Erythroblast (primary cell): ENCODE measurements at regions not wholly inside any gene's neighbourhood (a gene's known extent, or its start where the extent isn't known, plus 50 kb on each side); places are given as distances from the start of the nearest gene placed in this dataset.
"Not testable (repeated sequence)": the region's sequence is repeated elsewhere in the genome, so short reads cannot be mapped to it uniquely, and the experiment has no call there.

ENCODE experiments used
- DNase-seq, 2 experiments: peaks; one replicate each; lab custom pipeline; 2025; lab: John Stamatoyannopoulos, UW
- GATA1 ChIP-seq: IDR thresholded peaks from 2 replicates; pipeline ENCODE4 v1.6.1; 2011; ENCODE audit warnings: low read depth, mild to moderate bottlenecking, control low read depth, low read length, moderate library complexity
- POLR2A ChIP-seq: IDR thresholded peaks from 2 replicates; pipeline ENCODE4 v1.6.1; 2011; ENCODE audit warnings: mild to moderate bottlenecking, low read length

DNA sequence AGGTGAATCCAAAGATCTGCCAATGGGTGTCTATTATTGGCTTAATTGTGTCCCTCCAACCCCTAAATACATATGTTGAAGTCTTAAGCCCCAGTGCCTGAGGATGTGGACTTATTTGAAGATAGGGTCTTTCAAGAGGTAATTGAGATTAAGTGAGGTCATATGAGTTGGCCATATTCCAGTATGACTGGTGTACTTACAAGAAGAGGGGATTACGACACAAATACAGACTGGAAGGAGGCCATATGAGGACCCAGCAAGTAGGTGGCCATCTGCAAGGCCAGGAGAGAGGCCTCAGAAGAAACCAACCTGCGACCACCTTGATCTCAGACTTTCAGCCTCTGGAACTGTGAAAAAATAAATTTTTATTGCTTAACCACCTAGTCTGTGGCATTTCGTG lies 121.1 kb upstream of the FN1 start:
- DNase-seq, result peak; percentile 1 to 3
- TF ChIP-seq GATA1, result no peak
- no peak for TF ChIP-seq POLR2A

DNA sequence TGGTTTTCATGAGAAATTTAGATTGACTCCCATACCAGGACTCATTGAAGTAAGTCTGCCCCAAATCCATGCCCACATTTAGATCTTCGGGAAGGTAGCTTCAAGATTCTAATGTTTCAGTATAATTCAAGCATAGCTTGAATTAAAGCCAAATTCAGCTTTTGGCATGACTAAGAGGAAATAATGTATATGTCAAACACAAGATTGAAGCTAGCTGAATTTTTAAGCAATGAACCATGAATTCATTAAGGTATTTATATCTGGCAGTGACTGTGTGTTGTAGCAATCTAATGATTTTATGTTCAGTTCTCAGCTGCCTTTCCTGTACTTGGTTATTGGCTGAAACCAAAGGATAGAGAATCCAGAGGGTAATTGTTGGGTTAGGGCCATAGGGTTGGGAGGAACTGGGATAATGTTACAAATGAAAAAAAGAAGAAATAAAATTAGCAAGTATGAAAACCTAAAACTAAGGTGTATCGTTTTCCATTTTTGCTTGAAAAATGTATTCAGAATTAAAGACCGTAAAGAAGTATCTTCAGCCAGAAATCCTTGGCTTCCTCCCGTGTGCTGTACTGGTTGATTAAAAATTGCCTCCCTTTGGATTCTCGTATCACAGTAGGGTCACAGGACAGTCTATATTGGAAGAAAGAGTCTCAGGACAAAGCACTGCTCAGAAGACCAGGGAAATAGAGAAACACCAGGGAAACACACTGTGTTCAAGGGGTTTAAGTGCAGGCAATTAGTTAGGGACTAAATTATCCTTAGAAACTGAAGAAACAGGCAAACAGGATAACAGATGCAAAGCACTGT lies 119.0 kb upstream of the FN1 start:
- TF ChIP-seq POLR2A (no peak), GATA1 (no peak)
- DNase-seq, result no peak

- TF ChIP-seq GATA1 (no peak), POLR2A (no peak)
- peak; percentile 22 to 23 for DNase-seq
Measured at GRCh38 chr2:215553946-215554345, 118.1 kb upstream of the FN1 start.

- no peak for DNase-seq
- TF ChIP-seq POLR2A (no peak), GATA1 (no peak)
Measured at GRCh38 chr2:215552144-215552580, 116.3 kb upstream of the FN1 start.

GRCh38 chr2:215550331-215550730 lies 114.5 kb upstream of the FN1 start:
- no peak for TF ChIP-seq GATA1
- no peak for TF ChIP-seq POLR2A
- no peak for DNase-seq

- no peak for TF ChIP-seq GATA1
- TF ChIP-seq POLR2A, result no peak
- DNase-seq, result no peak
Measured at GRCh38 chr2:215548714-215549113, 112.8 kb upstream of the FN1 start.

DNA sequence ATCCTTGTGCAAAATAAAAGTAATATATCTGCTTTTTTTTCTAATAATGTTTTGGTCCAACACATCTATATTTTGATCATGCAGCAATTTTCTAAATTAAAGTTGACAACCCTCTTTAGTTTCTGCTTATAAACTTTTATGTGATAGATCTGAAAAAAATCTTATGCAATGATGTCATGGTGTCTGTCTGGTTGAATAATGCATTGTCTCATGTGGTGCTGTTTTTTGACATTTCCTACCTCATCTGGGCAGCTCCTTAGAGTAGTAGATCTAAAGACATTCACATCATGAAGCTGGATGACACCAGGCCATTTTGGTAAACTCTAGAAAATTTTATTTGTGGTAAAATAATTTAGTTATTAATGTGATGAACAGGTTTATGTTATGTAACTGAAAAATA lies 106.8 kb upstream of the FN1 start:
- TF ChIP-seq GATA1 (no peak), POLR2A (no peak)

DNA sequence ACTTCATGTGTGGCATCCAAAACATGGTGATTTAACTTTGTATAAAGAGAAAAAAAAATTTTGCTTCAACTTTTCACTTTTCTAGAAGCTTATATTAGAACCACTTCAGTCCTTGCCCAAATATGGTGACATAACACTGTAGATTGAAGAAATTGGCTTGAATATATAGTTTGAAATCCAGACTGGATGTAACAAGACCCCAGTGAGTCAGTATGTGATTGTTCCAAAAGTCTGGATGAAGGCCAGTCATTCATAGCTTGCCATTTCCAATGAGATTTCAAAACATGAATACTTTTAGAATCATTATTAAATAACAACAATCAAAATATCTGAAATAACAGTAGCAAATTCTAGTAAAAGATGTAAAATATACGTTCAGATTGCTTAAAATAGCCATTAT lies 104.8 kb upstream of the FN1 start:
- TF ChIP-seq GATA1 (no peak), POLR2A (no peak)
- no peak for DNase-seq

More for the DNA sequence above, 106.8 kb upstream of the FN1 start:
- no peak for DNase-seq

- no peak for DNase-seq
- TF ChIP-seq POLR2A (no peak), GATA1 (no peak)
Measured at GRCh38 chr2:215537611-215538010, 101.7 kb upstream of the FN1 start.

GRCh38 chr2:215536510-215536909 lies 100.6 kb upstream of the FN1 start:
- TF ChIP-seq GATA1 (no peak), POLR2A (no peak)
- no peak for DNase-seq

- no peak for DNase-seq
- no peak for TF ChIP-seq POLR2A
- TF ChIP-seq GATA1, result no peak
Measured at GRCh38 chr2:215535741-215536140, 99.9 kb upstream of the FN1 start.

- TF ChIP-seq GATA1, result no peak
- TF ChIP-seq POLR2A, result no peak
- no peak for DNase-seq
Measured at GRCh38 chr2:215535125-215535668, 99.3 kb upstream of the FN1 start.

DNA sequence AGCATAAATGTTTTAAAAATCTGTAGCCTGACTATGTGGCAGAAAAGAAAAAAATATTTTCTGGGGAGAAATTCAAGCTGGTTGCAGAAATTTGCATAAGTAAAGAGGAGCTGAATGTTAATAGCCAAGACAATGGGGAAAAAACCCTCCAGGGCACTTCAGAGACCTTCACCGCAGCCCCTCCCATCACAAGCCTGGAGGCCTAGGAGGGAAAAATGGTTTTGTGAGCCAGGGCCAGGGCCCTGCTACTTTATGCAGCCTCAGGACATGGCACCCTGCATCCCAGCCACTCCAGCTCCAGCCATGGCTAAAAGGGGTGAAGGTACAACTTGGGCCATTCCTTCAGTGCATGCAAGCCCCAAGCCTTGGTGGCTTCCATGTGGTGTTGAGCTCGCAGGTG lies 97.8 kb upstream of the FN1 start:
- not testable (repeated sequence) for DNase-seq

GRCh38 chr2:215532844-215533243 lies 97.0 kb upstream of the FN1 start:
- DNase-seq, result peak in 1 of 2 experiments; percentile 22
- TF ChIP-seq POLR2A (no peak), GATA1 (no peak)

DNA sequence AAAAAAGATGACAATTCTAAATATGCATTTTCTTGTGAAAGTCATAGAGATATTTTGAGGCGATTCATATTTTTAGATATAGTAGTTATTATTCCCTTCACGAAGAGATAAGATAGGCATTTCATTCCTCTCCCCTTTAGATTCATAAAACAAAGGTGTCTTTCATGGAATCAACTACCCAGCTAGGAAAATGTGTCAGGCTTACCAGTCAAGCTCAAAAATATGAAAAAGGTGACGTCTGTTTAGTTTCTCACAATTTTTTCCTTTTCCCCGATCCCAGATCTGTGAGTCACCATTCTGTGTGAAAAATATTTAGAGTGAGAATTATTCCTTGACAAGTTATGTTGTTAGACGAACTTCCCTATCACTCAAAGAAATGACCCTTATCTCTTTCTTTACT lies 95.4 kb upstream of the FN1 start:
- no peak for DNase-seq

More for the DNA sequence above, 95.4 kb upstream of the FN1 start:
- TF ChIP-seq GATA1, result no peak
- TF ChIP-seq POLR2A, result no peak
